ENCODE measurements at regions not wholly inside any gene's neighbourhood (a gene's known extent, or its start where the extent isn't known, plus 50 kb on each side); places are given as distances from the start of the nearest gene placed in this dataset.

DNA sequence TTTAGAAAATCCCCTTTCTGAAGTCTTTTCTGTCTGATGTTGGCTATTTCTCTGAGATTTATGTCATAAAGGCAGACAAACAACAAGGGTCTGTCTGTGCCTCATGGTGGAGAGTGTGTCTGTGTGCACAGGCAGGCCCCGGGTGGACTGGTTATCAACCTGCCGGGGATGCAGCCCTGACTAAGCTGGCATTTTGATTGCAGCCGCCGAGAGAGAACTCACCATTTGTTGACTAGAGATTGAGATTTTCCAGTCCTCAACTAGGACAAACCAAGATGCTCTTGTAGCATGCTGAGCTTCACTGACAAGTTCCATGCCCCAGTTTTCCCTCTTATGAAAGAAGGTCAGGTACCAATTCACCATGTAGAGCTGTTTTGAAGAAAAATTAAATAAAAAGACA lies 363.6 kb upstream of the CNR1 start:
- no peaks in the 10 kb centered on the region for H3K36me3 ChIP-seq
- no peaks in the 10 kb centered on the region for H3K4me1 ChIP-seq
- no peak overlapping the region for H3K4me3 ChIP-seq
- DNase-seq: no peak
- intact Hi-C loops (cut with DNase I): no loop called here
- no peak for TF ChIP-seq POLR2A (IDR thresholded peaks at IDR 0.05)
- TF ChIP-seq, protein P1, sequence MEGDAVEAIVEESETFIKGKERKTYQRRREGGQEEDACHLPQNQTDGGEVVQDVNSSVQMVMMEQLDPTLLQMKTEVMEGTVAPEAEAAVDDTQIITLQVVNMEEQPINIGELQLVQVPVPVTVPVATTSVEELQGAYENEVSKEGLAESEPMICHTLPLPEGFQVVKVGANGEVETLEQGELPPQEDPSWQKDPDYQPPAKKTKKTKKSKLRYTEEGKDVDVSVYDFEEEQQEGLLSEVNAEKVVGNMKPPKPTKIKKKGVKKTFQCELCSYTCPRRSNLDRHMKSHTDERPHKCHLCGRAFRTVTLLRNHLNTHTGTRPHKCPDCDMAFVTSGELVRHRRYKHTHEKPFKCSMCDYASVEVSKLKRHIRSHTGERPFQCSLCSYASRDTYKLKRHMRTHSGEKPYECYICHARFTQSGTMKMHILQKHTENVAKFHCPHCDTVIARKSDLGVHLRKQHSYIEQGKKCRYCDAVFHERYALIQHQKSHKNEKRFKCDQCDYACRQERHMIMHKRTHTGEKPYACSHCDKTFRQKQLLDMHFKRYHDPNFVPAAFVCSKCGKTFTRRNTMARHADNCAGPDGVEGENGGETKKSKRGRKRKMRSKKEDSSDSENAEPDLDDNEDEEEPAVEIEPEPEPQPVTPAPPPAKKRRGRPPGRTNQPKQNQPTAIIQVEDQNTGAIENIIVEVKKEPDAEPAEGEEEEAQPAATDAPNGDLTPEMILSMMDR (IDR thresholded peaks at IDR 0.05): no peak
- H3K27ac ChIP-seq: no peak overlapping the region
- H3K9me3 ChIP-seq: no peaks in the 10 kb centered on the region
- 34 to 40% (median 38%) methylated on average over 4 of the region's 4 CpGs for WGBS, 4 donors
- H3K27me3 ChIP-seq: peaks cover 0 to 5% (median 0%) of the 10 kb centered on the region in 9 donors
- ATAC-seq: no peak

DNA sequence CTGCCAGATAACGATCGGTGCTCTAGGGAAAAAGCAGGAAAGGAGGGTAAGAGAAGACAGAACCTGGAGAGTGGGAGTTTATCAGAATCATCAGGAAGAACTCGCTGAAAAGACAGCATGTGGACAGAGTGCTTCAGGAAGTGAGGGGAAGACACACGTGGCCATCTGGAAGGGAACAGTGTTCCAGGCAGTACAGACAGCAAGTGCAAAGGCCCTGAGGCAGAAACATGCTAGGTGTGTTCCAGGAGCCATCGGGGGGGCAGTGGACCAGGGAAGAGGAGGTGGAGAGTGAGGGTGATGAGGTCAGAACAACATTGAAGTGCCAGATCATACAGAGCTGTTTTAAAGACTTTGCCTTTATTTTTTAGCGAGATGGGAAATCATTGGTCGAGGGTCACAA lies 354.3 kb upstream of the CNR1 start:
- no peak for DNase-seq
- H3K36me3 ChIP-seq: no peaks in the 10 kb centered on the region
- intact Hi-C loops (cut with DNase I): no loop called here
- H3K27me3 ChIP-seq: peaks cover 0 to 3% (median 0%) of the 10 kb centered on the region in 9 donors
- no peak overlapping the region for H3K4me3 ChIP-seq
- ATAC-seq: no peak
- no peaks in the 10 kb centered on the region for H3K4me1 ChIP-seq
- TF ChIP-seq, protein P1 (IDR thresholded peaks at IDR 0.05): no peak
- no peak for TF ChIP-seq POLR2A (IDR thresholded peaks at IDR 0.05)
- H3K9me3 ChIP-seq: no peaks in the 10 kb centered on the region
- 67 to 76% (median 69%) methylated on average over 7 of the region's 7 CpGs for WGBS, 4 donors
- no peak overlapping the region for H3K27ac ChIP-seq

DNA sequence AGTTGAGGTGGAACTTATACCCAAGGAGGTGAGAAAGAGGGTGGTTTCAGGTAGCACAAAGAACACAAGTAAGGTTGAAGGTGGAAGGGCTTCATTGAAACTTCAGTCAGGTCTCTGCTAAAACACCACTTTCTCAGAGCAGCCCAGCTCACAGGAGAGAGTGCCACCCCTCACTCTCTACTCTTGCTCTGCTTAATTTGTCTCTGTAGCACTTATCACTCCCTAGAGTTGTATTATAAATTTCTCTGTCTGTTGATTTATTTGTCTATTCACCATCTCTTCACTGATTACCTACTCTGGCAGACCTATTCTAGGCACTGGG lies 353.8 kb upstream of the CNR1 start:
- Histone ChIP-seq H3K9me3 (no peaks in the 10 kb centered on the region), H3K27me3 (peaks cover 0 to 3% (median 0%) of the 10 kb centered on the region in 9 donors), H3K36me3 (no peaks in the 10 kb centered on the region), H3K4me3 (no peak overlapping the region), H3K27ac (no peak overlapping the region), H3K4me1 (no peaks in the 10 kb centered on the region)
- intact Hi-C loops (cut with DNase I): no loop called here
- no peak for DNase-seq
- ATAC-seq: no peak
- TF ChIP-seq POLR2A (IDR thresholded peaks at IDR 0.05): no peak
- TF ChIP-seq, protein P1 (IDR thresholded peaks at IDR 0.05): no peak

DNA sequence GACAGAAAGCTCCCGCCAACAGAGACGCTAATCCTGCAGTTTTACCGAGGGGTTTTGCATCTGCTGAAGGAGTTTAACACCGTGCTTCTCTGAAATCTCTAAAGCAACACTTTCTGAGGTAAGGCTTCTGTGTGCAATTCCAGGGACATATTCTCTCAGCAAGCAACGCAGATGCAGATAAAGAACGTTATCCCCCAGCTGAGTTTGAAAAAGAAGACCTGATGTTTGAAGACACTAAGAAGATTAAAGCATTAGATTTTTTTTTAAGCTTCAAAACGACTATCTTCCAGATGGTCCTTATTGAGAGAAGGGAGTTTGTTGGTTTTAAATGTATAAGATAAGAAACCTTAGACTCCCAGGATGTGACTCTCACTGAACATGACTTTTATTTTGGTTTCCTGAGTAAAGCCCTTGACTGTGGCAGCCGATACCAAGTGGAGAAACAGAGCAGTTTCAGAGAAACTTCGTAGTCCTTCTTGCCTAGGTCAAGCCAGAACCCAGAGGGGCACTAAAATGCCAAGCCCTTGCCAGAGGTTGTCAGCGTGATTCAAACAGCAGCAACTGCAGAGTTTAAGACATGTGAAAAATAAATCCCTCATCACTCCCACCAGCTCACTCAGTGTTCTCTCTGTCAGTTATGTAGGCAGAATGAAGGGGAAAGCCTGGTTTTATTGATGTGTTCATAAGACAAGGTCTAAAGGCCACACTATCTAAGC lies 353.3 kb upstream of the CNR1 start:
- Histone ChIP-seq H3K4me3 (no peak overlapping the region), H3K4me1 (no peaks in the 10 kb centered on the region), H3K27ac (no peak overlapping the region), H3K36me3 (no peaks in the 10 kb centered on the region), H3K27me3 (peaks cover 0 to 3% (median 0%) of the 10 kb centered on the region in 9 donors), H3K9me3 (no peaks in the 10 kb centered on the region)
- no peak for ATAC-seq
- 22 to 24% (median 23%) methylated on average over 10 of the region's 10 CpGs for WGBS, 4 donors
- no peak for DNase-seq
- TF ChIP-seq POLR2A (IDR thresholded peaks at IDR 0.05): no peak
- TF ChIP-seq, protein P1 (IDR thresholded peaks at IDR 0.05): no peak
- intact Hi-C loops (cut with DNase I): no loop called here
